GM19043 (cell line): ENCODE measurements at regions not wholly inside any gene's neighbourhood (a gene's known extent, or its start where the extent isn't known, plus 50 kb on each side); places are given as distances from the start of the nearest gene placed in this dataset.
A peak's percentile ranks its signal among the peaks of the same experiment; 100 is the strongest.
"Not testable (repeated sequence)": the region's sequence is repeated elsewhere in the genome, so short reads cannot be mapped to it uniquely, and the experiment has no call there.

Source experiments
- ATAC-seq: cut with Tn5 transposase; IDR thresholded peaks from one replicate; pipeline ENCODE4 v1.9.1; 2021; ENCODE audit warnings: low read depth; ENCODE audit not compliant: unreplicated experiment

GRCh38 chr3:10653866-10654611 is 148.7 kb upstream of the ATP2B2 start:
- ATAC-seq = no peak

GRCh38 chr3:10655105-10655504 is 149.7 kb upstream of the ATP2B2 start:
- no peak for ATAC-seq

GRCh38 chr3:10657339-10657738 is 152.0 kb upstream of the ATP2B2 start:
- not testable (repeated sequence) for ATAC-seq

GRCh38 chr3:10665592-10665991 is 150.4 kb upstream of the SLC6A11 start:
- ATAC-seq = no peak

- peak; percentile 59 for ATAC-seq
Measured at GRCh38 chr3:10666621-10667020, 149.4 kb upstream of the SLC6A11 start.

- ATAC-seq = no peak
Measured at GRCh38 chr3:10667269-10667668, 148.8 kb upstream of the SLC6A11 start.

GRCh38 chr3:10667901-10668476 is 148.0 kb upstream of the SLC6A11 start:
- ATAC-seq = no peak

GRCh38 chr3:10669490-10670048 is 146.5 kb upstream of the SLC6A11 start:
- ATAC-seq = no peak

GRCh38 chr3:10672422-10672821 is 143.6 kb upstream of the SLC6A11 start:
- no peak for ATAC-seq

GRCh38 chr3:10674578-10674977 is 141.4 kb upstream of the SLC6A11 start:
- no peak for ATAC-seq

- no peak for ATAC-seq
Measured at GRCh38 chr3:10676905-10677304, 139.1 kb upstream of the SLC6A11 start.

GRCh38 chr3:10678796-10679376 is 137.1 kb upstream of the SLC6A11 start:
- ATAC-seq = no peak

- no peak for ATAC-seq
Measured at GRCh38 chr3:10680796-10681195, 135.2 kb upstream of the SLC6A11 start.

GRCh38 chr3:10682692-10683091 is 133.3 kb upstream of the SLC6A11 start:
- ATAC-seq = no peak

GRCh38 chr3:10683106-10683505 is 132.9 kb upstream of the SLC6A11 start:
- ATAC-seq = no peak

GRCh38 chr3:10688126-10688525 is 127.9 kb upstream of the SLC6A11 start:
- ATAC-seq = no peak

GRCh38 chr3:10688548-10689172 is 127.4 kb upstream of the SLC6A11 start:
- ATAC-seq = no peak

GRCh38 chr3:10692039-10692622 is 123.9 kb upstream of the SLC6A11 start:
- no peak for ATAC-seq

- no peak for ATAC-seq
Measured at GRCh38 chr3:10693457-10693856, 122.6 kb upstream of the SLC6A11 start.

- ATAC-seq = no peak
Measured at GRCh38 chr3:10694179-10694578, 121.8 kb upstream of the SLC6A11 start.

GRCh38 chr3:10695186-10695585 is 120.8 kb upstream of the SLC6A11 start:
- not testable (repeated sequence) for ATAC-seq
